Epithelial cell of esophagus (primary cell): ENCODE measurements at regions not wholly inside any gene's neighbourhood (a gene's known extent, or its start where the extent isn't known, plus 50 kb on each side); places are given as distances from the start of the nearest gene placed in this dataset.
A peak's percentile ranks its signal among the peaks of the same experiment; 100 is the strongest.

ENCODE experiments used
- DNase-seq: peaks from one replicate; pipeline ENCODE4 v3.0.0; 2010; ENCODE audit warnings: low read depth
- H3K4me3 ChIP-seq: 2 replicates; pipeline ENCODE4 v1.5.1; 2011; ENCODE audit warnings: mild to moderate bottlenecking, low read length, control low read depth
- TF ChIP-seq, protein P1 (sequence below): IDR thresholded peaks from 2 replicates; pipeline ENCODE4 v1.5.1; 2011; ENCODE audit warnings: low read depth, mild to moderate bottlenecking, low read length, control low read depth, inconsistent platforms; ENCODE audit not compliant: insufficient read depth; ENCODE audit errors: missing control alignments

GRCh38 chr10:117601716-117602115, 59.2 kb downstream of the EMX2 start:
- TF ChIP-seq, protein P1, sequence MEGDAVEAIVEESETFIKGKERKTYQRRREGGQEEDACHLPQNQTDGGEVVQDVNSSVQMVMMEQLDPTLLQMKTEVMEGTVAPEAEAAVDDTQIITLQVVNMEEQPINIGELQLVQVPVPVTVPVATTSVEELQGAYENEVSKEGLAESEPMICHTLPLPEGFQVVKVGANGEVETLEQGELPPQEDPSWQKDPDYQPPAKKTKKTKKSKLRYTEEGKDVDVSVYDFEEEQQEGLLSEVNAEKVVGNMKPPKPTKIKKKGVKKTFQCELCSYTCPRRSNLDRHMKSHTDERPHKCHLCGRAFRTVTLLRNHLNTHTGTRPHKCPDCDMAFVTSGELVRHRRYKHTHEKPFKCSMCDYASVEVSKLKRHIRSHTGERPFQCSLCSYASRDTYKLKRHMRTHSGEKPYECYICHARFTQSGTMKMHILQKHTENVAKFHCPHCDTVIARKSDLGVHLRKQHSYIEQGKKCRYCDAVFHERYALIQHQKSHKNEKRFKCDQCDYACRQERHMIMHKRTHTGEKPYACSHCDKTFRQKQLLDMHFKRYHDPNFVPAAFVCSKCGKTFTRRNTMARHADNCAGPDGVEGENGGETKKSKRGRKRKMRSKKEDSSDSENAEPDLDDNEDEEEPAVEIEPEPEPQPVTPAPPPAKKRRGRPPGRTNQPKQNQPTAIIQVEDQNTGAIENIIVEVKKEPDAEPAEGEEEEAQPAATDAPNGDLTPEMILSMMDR = no peak
- H3K4me3 ChIP-seq = no peak overlapping the region
- no peak for DNase-seq

DNA sequence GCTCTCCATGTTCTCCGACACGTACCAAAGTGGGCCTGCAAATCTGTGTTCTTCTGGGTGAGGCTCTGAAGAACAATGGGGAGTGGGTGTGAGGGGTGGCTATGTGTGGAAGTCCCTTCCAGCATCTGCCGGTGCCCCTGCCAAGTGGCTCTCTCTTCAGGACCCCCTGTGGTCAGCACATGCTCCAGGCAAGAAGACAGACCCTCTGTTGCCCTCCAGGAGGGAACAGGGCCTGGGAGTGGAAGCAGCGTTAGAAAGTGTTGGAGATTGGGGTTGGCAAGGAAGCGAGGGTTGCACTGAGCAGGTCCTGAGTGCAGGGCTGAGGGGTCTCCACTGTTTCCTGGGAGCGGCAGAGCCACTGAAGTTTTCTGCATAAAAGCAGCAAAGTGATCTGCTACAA, 60.5 kb downstream of the EMX2 start:
- no peak overlapping the region for H3K4me3 ChIP-seq
- no peak for DNase-seq
- TF ChIP-seq, protein P1 = no peak

DNA sequence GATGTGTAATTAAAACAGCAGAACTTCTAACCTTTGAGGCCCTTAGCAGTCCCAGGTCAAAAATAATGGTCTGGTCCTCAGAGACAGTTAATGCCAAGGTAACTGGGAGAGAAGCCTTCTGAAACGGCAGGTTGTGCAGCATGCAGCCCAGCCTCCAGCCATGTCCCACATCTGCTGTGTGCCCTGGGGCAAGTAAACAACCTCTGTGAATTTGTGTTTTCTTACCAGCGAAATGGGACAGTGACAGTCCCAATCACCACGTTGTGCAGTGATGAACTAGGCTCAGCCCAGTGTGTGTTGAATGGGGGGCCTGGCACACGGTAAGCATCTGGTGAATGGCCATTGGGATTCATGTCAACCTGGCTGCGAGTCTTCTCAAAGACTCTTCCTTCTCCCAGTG, 61.2 kb downstream of the EMX2 start:
- TF ChIP-seq, protein P1 = no peak
- H3K4me3 ChIP-seq = no peak overlapping the region
- no peak for DNase-seq

- TF ChIP-seq, protein P1 = no peak
- DNase-seq = peak; percentile 80
These were observed 66.7 kb downstream of the EMX2 start for GRCh38 chr10:117609095-117609795.

GRCh38 chr10:117609796-117610170, 67.2 kb downstream of the EMX2 start:
- TF ChIP-seq, protein P1 = no peak
- no peak overlapping the region for H3K4me3 ChIP-seq

More at GRCh38 chr10:117609095-117609795, 66.7 kb downstream of the EMX2 start:
- no peak overlapping the region for H3K4me3 ChIP-seq

DNA sequence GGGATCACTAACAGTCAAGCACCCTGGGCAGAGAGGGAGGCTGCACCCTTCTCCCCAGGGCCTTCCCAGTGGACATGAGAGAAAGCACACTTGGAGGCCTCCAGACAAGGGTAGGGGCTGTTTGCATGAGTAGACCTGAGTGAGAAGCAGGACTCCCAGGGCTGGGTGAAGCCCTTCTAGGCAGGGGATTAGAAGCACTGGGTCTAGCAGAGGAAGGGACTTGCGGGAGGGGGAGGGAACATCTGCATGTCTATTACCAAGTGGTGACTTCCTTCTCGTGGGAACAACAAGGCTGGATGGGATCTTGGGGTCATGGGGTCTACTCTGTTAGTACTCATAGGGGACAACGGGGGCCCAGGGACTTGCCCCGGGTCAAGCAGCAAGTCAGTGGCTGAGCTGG, 67.8 kb downstream of the EMX2 start:
- no peak for DNase-seq
- TF ChIP-seq, protein P1 = no peak
- no peak overlapping the region for H3K4me3 ChIP-seq

More at GRCh38 chr10:117609796-117610170, 67.2 kb downstream of the EMX2 start:
- DNase-seq = no peak

- TF ChIP-seq, protein P1 = no peak
- no peak overlapping the region for H3K4me3 ChIP-seq
- no peak for DNase-seq
These were observed 69.6 kb downstream of the EMX2 start for GRCh38 chr10:117612113-117612512.
